ENCODE measurements at regions not wholly inside any gene's neighbourhood (a gene's known extent, or its start where the extent isn't known, plus 50 kb on each side); places are given as distances from the start of the nearest gene placed in this dataset.

- Histone ChIP-seq H3K9me2 (ENCODE audit: insufficient read depth, low read length) (no peaks in the 10 kb centered on the region), H4K20me1 (ENCODE audit: insufficient read depth, low read length) (no peaks in the 10 kb centered on the region), H3K4me1 (ENCODE audit: insufficient read depth, low read length, poor library complexity, severe bottlenecking) (no peaks in the 10 kb centered on the region), H3K79me2 (ENCODE audit: insufficient read depth, low read depth, low read length) (no peaks in the 10 kb centered on the region), H3K4me3 (ENCODE audit: low read depth, low read length, poor library complexity, severe bottlenecking) (no peak overlapping the region), H3K27ac (ENCODE audit: low read depth, low read length, poor library complexity, severe bottlenecking) (no peak overlapping the region), H3K36me3 (ENCODE audit: insufficient read depth, low read length) (no peaks in the 10 kb centered on the region), H3K9me3 (ENCODE audit: low read length) (no peaks in the 10 kb centered on the region), H2AFZ (ENCODE audit: low read length) (no peak overlapping the region), H3K4me2 (ENCODE audit: low read length) (no peak overlapping the region)
- no TSS peak for BruUV-seq (replicated peaks)
- intact Hi-C loops (cut with micrococcal nuclease; ENCODE audit: unreplicated experiment) = no loop called here
- CTCF ChIA-PET (ENCODE audit: unreplicated experiment) = no interaction called here
- DNase-seq (ENCODE audit: low spot score) = no peak
- POLR2A ChIA-PET = no interaction called here
- TF ChIP-seq EZH2phosphoT487 (IDR thresholded peaks at IDR 0.05; ENCODE audit: borderline replicate concordance, low read depth, low read length) (no peak), CTCF (conservative IDR thresholded peaks at IDR 0.05; ENCODE audit: low read length) (no peak)
These were observed 268.0 kb upstream of the TMEM132C start for GRCh38 chr12:127998988-127999387.

GRCh38 chr12:128004383-128004938, 262.5 kb upstream of the TMEM132C start:
- Histone ChIP-seq H3K9me3 (ENCODE audit: low read length) (no peaks in the 10 kb centered on the region), H3K27ac (ENCODE audit: low read depth, low read length, poor library complexity, severe bottlenecking) (no peak overlapping the region), H3K4me1 (ENCODE audit: insufficient read depth, low read length, poor library complexity, severe bottlenecking) (no peaks in the 10 kb centered on the region), H2AFZ (ENCODE audit: low read length) (no peak overlapping the region), H3K4me3 (ENCODE audit: low read depth, low read length, poor library complexity, severe bottlenecking) (no peak overlapping the region), H3K36me3 (ENCODE audit: insufficient read depth, low read length) (no peaks in the 10 kb centered on the region), H3K79me2 (ENCODE audit: insufficient read depth, low read depth, low read length) (no peaks in the 10 kb centered on the region), H4K20me1 (ENCODE audit: insufficient read depth, low read length) (no peaks in the 10 kb centered on the region), H3K9me2 (ENCODE audit: insufficient read depth, low read length) (no peaks in the 10 kb centered on the region), H3K4me2 (ENCODE audit: low read length) (no peak overlapping the region)
- CTCF ChIA-PET (ENCODE audit: unreplicated experiment) = no interaction called here
- TF ChIP-seq EZH2phosphoT487 (IDR thresholded peaks at IDR 0.05; ENCODE audit: borderline replicate concordance, low read depth, low read length) = no peak
- TF ChIP-seq CTCF (conservative IDR thresholded peaks at IDR 0.05; ENCODE audit: low read length) = no peak
- no TSS peak for BruUV-seq (replicated peaks)
- POLR2A ChIA-PET = no interaction called here
- no peak for DNase-seq (ENCODE audit: low spot score)
- intact Hi-C loops (cut with micrococcal nuclease; ENCODE audit: unreplicated experiment) = no loop called here

GRCh38 chr12:128007250-128007649, 259.7 kb upstream of the TMEM132C start:
- Histone ChIP-seq H4K20me1 (ENCODE audit: insufficient read depth, low read length) (no peaks in the 10 kb centered on the region), H3K79me2 (ENCODE audit: insufficient read depth, low read depth, low read length) (no peaks in the 10 kb centered on the region), H3K36me3 (ENCODE audit: insufficient read depth, low read length) (no peaks in the 10 kb centered on the region), H3K4me3 (ENCODE audit: low read depth, low read length, poor library complexity, severe bottlenecking) (no peak overlapping the region), H3K27ac (ENCODE audit: low read depth, low read length, poor library complexity, severe bottlenecking) (no peak overlapping the region), H3K4me1 (ENCODE audit: insufficient read depth, low read length, poor library complexity, severe bottlenecking) (no peaks in the 10 kb centered on the region), H3K9me3 (ENCODE audit: low read length) (no peaks in the 10 kb centered on the region), H2AFZ (ENCODE audit: low read length) (no peak overlapping the region), H3K4me2 (ENCODE audit: low read length) (no peak overlapping the region), H3K9me2 (ENCODE audit: insufficient read depth, low read length) (no peaks in the 10 kb centered on the region)
- CTCF ChIA-PET (ENCODE audit: unreplicated experiment) = no interaction called here
- POLR2A ChIA-PET = interaction anchor here (2.0 kb wide), 1 partner anchor 10 kb away, joined by 4 read pairs; no protein-coding TSS in a partner anchor
- TF ChIP-seq CTCF (conservative IDR thresholded peaks at IDR 0.05; ENCODE audit: low read length) = no peak
- DNase-seq (ENCODE audit: low spot score) = no peak
- intact Hi-C loops (cut with micrococcal nuclease; ENCODE audit: unreplicated experiment) = no loop called here
- no TSS peak for BruUV-seq (replicated peaks)
